Uterus (tissue), 2 donors: ENCODE measurements at regions not wholly inside any gene's neighbourhood (a gene's known extent, or its start where the extent isn't known, plus 50 kb on each side); places are given as distances from the start of the nearest gene placed in this dataset.

ENCODE experiments used
- POLR2A ChIP-seq, 2 donors: fragments of 450-650 bp; IDR thresholded peaks; one replicate each; pipeline ENCODE4 v1.6.1; 2016; ENCODE audit warnings: antibody characterized with exemption in 2 of 2, mild to moderate bottlenecking in 1 of 2, moderate library complexity in 1 of 2
- TF ChIP-seq, protein P1 (sequence below), 4 experiments: fragments of 200-600 bp in 2 of 4; fragments of 450-650 bp in 2 of 4; sonication (generic) in 2 of 4; IDR thresholded peaks; one replicate each; pipeline ENCODE4 v1.5.1; 2016 to 2019; ENCODE audit warnings: antibody characterized with exemption in 4 of 4, mild to moderate bottlenecking in 2 of 4, moderate library complexity in 1 of 4

DNA sequence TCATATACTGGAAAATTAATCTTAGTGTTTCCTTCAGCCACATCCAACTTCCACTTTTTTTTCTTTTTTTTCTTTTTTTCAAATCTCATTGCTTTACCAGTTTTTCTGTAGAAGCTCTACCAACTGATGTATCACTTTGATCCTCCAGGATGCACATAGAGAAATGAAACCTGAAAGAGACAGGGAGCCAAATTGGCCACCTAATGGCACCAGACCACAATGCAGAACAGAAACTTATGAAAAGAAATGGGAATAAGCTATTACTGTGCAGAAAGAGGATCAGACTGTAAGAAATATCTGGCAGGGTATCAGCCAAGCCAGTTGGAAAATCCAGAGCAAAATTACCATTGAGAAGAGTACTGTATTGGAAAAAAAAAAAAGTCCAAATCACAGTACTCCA, 1514.2 kb downstream of the MRPL39 start:
- TF ChIP-seq, protein P1, sequence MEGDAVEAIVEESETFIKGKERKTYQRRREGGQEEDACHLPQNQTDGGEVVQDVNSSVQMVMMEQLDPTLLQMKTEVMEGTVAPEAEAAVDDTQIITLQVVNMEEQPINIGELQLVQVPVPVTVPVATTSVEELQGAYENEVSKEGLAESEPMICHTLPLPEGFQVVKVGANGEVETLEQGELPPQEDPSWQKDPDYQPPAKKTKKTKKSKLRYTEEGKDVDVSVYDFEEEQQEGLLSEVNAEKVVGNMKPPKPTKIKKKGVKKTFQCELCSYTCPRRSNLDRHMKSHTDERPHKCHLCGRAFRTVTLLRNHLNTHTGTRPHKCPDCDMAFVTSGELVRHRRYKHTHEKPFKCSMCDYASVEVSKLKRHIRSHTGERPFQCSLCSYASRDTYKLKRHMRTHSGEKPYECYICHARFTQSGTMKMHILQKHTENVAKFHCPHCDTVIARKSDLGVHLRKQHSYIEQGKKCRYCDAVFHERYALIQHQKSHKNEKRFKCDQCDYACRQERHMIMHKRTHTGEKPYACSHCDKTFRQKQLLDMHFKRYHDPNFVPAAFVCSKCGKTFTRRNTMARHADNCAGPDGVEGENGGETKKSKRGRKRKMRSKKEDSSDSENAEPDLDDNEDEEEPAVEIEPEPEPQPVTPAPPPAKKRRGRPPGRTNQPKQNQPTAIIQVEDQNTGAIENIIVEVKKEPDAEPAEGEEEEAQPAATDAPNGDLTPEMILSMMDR (IDR thresholded peaks at IDR 0.05), result no peak
- TF ChIP-seq POLR2A (IDR thresholded peaks at IDR 0.05), result no peak
